ENCODE measurements at regions not wholly inside any gene's neighbourhood (a gene's known extent, or its start where the extent isn't known, plus 50 kb on each side); places are given as distances from the start of the nearest gene placed in this dataset.
"Not testable (repeated sequence)": the region's sequence is repeated elsewhere in the genome, so short reads cannot be mapped to it uniquely, and the experiment has no call there.

DNA sequence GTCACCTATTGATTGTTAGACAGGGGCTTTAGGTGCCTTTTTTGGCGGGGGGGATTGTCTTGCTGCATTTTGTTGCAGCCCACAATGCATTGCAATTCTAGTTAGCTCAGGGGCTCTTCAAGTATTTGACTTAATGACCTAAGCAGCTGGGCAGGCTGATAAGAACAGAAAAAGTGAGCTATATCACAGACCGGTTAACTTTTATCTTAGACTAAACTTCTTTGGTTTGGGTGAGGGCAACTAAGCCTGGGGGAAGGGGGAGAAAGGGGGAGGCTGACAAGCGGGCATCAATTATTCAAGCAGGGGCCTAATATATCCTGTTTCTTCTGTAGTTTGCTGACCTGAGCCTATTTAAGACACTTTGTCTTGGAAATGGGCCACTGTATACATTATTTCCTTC is 66.0 kb upstream of the GPR6 start:
- TF ChIP-seq POLR2AphosphoS5 (IDR thresholded peaks at IDR 0.05) = no peak
- TF ChIP-seq POLR2A (IDR thresholded peaks at IDR 0.05) = no peak
- TF ChIP-seq, protein P1, sequence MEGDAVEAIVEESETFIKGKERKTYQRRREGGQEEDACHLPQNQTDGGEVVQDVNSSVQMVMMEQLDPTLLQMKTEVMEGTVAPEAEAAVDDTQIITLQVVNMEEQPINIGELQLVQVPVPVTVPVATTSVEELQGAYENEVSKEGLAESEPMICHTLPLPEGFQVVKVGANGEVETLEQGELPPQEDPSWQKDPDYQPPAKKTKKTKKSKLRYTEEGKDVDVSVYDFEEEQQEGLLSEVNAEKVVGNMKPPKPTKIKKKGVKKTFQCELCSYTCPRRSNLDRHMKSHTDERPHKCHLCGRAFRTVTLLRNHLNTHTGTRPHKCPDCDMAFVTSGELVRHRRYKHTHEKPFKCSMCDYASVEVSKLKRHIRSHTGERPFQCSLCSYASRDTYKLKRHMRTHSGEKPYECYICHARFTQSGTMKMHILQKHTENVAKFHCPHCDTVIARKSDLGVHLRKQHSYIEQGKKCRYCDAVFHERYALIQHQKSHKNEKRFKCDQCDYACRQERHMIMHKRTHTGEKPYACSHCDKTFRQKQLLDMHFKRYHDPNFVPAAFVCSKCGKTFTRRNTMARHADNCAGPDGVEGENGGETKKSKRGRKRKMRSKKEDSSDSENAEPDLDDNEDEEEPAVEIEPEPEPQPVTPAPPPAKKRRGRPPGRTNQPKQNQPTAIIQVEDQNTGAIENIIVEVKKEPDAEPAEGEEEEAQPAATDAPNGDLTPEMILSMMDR (IDR thresholded peaks at IDR 0.05) = no peak
- Histone ChIP-seq H3K27me3 (no peaks in the 10 kb centered on the region), H3K36me3 (no peaks in the 10 kb centered on the region), H3K27ac (no peak overlapping the region), H3K4me1 (no peaks in the 10 kb centered on the region), H3K9me3 (no peaks in the 10 kb centered on the region), H3K4me3 (no peak overlapping the region)
- DNase-seq (ENCODE audit: low spot score in 2 of 2) = no peak
- intact Hi-C loops (cut with DNase I; ENCODE audit: low total_unique reads) = no loop called here

DNA sequence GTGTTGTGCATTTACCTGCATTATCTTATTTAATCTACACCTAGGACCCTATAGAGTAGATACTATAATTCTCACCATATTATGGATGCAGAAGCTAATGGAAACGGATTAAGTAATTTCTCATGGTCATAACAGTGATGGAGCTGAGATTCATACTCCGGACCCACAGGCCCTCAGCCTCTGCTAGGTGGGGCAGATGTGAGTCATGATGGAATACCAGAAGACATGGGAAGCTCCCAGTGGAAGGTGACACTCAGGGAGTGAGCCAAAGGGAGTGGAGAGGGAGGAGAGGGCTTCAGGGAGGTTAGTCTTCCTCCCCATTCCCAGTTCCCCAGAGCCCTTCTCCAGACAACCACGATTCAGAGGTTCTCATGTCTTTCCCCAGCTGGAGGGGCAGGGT is 65.2 kb upstream of the GPR6 start:
- Histone ChIP-seq H3K4me3 (no peak overlapping the region), H3K4me1 (no peaks in the 10 kb centered on the region), H3K36me3 (no peaks in the 10 kb centered on the region), H3K27ac (no peak overlapping the region), H3K9me3 (no peaks in the 10 kb centered on the region), H3K27me3 (no peaks in the 10 kb centered on the region)
- DNase-seq (ENCODE audit: low spot score in 2 of 2) = no peak
- intact Hi-C loops (cut with DNase I; ENCODE audit: low total_unique reads) = no loop called here
- TF ChIP-seq, protein P1 (IDR thresholded peaks at IDR 0.05) = no peak
- TF ChIP-seq POLR2AphosphoS5 (IDR thresholded peaks at IDR 0.05) (no peak), POLR2A (IDR thresholded peaks at IDR 0.05) (no peak)

DNA sequence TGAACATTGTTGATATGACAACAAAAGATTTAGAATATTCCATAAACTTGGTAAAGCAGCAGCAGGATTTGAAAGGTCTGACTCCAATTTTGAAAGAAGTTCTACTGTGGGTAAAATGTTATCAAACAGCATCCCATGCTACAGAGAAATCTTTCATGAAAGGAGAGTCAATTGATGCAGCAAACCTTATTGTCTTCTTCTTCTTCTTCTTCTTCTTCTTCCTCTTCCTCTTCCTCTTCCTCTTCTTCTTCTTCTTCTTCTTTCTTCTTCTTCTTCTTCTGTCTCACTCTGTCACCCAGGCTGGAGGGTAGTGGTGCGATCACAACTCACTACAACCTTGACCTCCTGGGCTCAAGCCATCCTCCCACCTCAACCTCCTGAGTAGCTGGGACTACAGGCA is 62.4 kb upstream of the GPR6 start:
- H3K27ac ChIP-seq; DNase-seq (ENCODE audit: low spot score in 2 of 2); H3K4me3 ChIP-seq; H3K36me3 ChIP-seq; H3K9me3 ChIP-seq; intact Hi-C loops (cut with DNase I; ENCODE audit: low total_unique reads); H3K4me1 ChIP-seq; H3K27me3 ChIP-seq: not testable (repeated sequence)

DNA sequence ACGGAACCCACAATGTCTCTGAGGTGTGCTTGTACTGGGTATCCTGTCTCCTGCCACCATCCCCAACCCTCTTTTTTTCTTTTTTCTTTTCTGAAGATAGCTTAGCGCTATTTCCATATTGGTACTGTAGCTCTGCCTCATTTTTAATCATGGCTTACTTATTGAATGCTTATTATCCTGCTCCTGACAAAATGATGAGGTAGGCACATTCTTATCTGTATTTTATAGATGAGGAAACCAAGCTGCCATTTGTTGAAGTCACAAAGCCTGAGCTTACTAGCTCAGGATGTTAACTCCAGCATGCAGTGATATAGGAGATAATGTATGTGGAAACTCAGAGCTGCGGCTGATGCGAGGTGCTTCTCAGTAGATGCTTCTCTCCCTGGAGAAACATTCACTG is 61.4 kb upstream of the GPR6 start:
- Histone ChIP-seq H3K4me3 (no peak overlapping the region), H3K27ac (no peak overlapping the region), H3K36me3 (no peaks in the 10 kb centered on the region), H3K9me3 (no peaks in the 10 kb centered on the region), H3K27me3 (no peaks in the 10 kb centered on the region), H3K4me1 (no peaks in the 10 kb centered on the region)
- intact Hi-C loops (cut with DNase I; ENCODE audit: low total_unique reads) = no loop called here
- DNase-seq (ENCODE audit: low spot score in 2 of 2) = no peak
- TF ChIP-seq POLR2AphosphoS5 (IDR thresholded peaks at IDR 0.05) (no peak), POLR2A (IDR thresholded peaks at IDR 0.05) (no peak)
- TF ChIP-seq, protein P1 (IDR thresholded peaks at IDR 0.05) = no peak

DNA sequence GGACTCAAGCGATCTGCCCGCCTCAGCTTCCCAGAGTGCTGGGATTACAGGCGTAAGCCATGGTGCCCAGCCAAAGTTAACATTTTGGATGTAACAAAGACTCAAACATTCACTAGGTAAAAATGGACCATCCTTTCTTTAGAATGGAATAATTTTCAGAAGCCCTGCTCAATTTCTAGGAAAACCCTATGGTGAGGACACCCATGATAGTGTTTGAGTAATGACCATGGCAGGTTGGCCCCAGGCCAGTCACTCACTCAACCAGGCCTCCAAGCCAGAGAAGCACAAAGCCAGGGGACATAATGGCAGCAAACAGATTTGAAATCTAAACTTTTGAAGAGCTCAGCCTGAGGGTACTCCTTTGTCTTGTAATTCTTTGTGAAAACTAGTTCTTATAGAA is 59.9 kb upstream of the GPR6 start:
- intact Hi-C loops (cut with DNase I; ENCODE audit: low total_unique reads) = no loop called here
- DNase-seq (ENCODE audit: low spot score in 2 of 2) = no peak
- Histone ChIP-seq H3K4me3 (no peak overlapping the region), H3K9me3 (no peaks in the 10 kb centered on the region), H3K4me1 (no peaks in the 10 kb centered on the region), H3K27ac (no peak overlapping the region), H3K27me3 (no peaks in the 10 kb centered on the region), H3K36me3 (no peaks in the 10 kb centered on the region)
- TF ChIP-seq POLR2AphosphoS5 (IDR thresholded peaks at IDR 0.05) = no peak
- TF ChIP-seq, protein P1 (IDR thresholded peaks at IDR 0.05) = no peak
- no peak for TF ChIP-seq POLR2A (IDR thresholded peaks at IDR 0.05)

DNA sequence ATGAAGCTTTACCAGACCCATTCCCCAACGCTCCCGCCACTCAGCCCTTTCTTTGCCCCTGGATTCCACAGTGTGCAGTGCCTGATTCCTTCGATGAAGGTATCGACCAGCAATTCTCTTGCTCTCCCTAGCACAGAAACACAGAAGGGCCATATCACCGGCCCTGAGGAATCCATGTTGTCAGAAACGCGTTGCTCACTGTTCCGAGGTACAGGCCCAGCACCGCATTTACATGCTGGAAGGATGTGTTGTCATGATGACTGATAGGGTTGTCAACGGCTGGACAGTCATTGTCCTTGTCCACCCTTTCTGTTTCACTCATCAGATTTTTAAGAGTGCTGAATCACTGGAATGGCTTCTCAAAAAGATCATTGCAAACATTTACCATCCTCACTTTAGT is 57.2 kb upstream of the GPR6 start:
- Histone ChIP-seq H3K9me3 (no peaks in the 10 kb centered on the region), H3K36me3 (no peaks in the 10 kb centered on the region), H3K27ac (no peak overlapping the region), H3K4me1 (no peaks in the 10 kb centered on the region), H3K27me3 (no peaks in the 10 kb centered on the region), H3K4me3 (no peak overlapping the region)
- intact Hi-C loops (cut with DNase I; ENCODE audit: low total_unique reads) = no loop called here
- DNase-seq (ENCODE audit: low spot score in 2 of 2) = no peak
- TF ChIP-seq POLR2A (IDR thresholded peaks at IDR 0.05) = no peak
- no peak for TF ChIP-seq POLR2AphosphoS5 (IDR thresholded peaks at IDR 0.05)
- TF ChIP-seq, protein P1 (IDR thresholded peaks at IDR 0.05) = no peak
